ENCODE measurements at regions not wholly inside any gene's neighbourhood (a gene's known extent, or its start where the extent isn't known, plus 50 kb on each side); places are given as distances from the start of the nearest gene placed in this dataset.
"Not testable (repeated sequence)": the region's sequence is repeated elsewhere in the genome, so short reads cannot be mapped to it uniquely, and the experiment has no call there.

DNA sequence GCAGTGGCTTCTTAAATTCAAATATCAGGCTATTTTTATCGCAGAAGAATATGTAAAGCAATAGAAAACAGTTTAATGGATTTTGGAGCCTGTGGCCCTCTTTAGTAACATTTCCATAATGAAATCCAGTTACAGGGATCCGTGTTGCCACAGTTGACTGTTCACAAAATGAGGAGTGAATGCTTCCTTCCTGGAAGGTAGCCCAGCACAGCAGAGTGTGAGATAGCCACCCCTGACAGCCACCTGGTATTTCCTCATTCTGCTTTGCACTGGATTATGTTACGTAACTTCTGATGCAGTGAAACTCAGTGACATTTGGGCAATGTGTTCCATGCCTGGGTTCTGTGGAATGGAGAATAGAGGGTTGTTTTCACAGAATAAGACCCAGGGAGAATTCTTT is 517.2 kb downstream of the RBFOX1 start:
- peak in 7 of 58 donors; percentile 0 to 15 (median 1) for DNase-seq

DNA sequence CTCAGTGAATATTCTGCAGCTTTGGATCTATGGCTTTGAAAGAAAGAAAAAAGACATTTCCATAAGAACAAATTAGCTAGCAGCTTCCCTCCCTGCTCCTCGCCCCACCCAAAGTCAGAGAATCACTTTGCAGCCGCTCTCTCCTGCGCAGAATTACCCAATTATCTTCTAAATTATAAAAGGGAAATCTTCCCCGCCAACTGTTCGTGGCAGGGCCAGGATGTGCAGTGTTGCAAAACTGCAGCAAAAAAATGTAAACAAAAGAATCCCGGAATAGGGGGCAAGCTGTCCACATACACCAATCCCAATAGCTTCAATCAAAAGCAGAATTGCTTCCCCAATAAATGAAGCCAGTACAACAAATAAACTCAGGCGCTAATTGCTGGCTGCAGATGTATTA is 510.6 kb downstream of the RBFOX1 start:
- DNase-seq: no peak

DNA sequence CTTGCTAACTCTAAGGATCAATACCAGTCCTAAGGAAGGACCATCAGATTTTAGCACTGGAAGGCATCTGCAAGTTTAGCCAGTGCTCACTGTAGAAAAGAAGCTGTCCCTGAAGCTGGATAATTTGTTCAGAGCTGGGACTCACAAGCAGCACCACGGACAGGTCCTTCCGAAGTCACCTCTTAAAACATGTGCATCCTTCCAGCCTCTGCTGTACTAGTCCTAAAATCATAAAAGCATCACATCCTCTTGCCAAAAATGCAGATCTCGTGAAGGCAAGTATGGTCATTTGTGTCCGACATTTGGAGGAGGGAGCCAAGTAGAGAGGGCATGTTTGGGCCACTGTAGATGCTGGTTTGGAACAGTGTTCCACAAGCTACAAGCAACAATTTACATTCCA is 506.9 kb downstream of the RBFOX1 start:
- no peak for DNase-seq

DNA sequence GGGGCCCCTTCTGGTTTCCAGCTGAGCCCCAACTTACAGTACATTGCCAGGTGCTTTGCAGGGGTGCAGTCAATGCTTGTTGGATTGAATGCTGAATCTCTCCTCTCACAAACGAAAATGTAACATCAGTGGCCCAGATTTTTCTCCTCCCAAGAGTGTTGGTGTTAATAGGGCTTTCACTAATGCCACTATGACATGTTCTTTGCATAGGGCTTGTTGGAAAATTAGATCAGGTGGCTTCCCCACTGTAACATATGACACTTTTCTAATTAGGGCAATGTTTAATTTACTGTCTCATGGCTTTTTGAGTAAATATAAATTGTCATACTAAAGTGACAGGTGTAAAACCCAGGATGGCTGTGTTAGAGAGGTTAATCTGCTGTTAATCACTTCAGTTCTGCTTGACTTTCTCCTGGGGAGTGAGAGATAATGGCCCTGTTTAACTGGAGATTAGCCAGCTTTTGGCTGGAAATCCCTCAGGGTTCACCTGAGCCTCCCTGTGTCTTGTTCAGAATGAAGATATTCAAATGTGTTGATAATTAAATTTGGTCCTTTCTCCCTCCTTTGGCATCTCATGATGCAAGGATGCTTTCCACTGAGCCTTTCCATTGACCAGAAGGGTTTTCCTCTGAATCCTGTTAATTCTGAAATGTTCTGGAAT is 502.3 kb downstream of the RBFOX1 start:
- DNase-seq: no peak

DNA sequence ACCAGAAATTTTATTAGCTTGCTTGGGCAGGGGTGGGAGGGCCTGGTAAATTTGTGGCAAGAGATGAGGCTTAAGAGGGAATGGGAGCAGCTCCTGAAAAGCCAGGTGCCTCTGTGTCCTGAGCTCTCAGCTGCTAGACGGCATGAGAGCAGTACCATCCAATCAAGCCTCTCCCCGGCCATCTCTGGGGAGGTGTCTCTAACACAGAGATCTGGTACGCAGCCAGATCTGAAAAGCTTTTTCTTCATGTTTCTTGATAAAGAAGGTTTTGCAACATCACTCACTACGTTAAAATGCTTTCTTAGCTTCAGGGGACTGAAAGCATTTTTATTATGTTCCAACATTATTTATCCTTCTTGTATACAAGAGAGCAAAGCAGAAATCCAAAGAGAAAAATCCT is 488.2 kb downstream of the RBFOX1 start:
- no peak for DNase-seq

DNA sequence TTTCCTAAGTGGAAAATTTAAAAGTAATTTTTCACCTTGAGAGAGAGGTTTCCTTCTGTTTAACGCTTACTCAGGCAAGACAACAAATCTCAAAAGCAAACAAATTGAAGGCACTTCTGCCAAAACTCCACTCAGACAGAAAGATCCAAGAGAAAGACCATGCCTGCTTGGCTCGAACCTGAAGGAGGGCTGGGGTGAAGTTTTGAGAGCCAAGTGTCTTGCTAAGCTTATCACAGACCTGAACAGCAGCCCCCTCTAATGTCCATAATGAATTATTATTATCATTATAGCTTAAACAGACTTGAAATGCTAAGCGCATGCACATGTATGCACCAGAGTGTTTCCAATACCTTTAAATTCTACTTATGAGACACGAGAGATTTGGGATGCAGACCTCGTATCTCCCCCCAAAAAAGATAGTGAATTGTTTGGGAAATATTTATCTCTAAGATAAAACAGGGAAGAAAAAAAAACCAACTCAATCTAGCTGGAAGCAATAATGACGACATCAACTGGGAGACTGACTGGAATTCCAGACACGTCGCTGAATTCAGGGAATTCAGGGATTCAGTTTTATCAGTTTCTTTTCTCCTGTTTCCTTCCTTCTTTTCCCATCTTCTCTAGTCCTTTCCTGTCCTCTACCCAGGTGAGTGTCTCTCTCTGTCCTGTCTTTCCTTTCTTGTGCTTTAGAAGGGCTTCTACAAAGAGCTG is 473.2 kb downstream of the RBFOX1 start:
- DNase-seq: no peak

DNA sequence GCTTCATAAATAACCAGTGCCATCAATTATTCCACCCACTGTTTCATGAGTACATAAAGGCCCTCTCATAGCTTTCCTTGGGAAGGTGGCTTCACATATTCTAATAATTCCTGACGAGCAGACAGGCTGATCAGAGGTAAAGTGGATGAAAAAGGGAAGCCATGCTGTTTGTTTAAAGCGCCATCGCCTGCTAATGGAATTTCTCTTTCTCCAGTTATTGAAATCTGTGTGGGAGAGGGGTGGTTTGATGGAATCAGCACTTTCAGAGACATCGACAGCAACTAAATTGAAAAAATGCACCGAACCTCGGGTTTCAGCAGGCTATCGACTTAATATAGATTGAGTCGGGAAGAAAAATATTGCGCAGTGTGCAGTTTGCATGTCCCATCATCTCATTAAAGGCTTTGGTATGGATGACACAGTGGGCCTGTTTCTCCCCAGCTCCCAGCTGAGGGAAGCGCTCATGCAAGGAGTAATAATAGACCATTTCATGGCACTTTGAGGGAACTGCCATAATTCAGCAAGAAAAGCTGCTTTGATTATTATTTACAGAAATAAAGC is 472.1 kb downstream of the RBFOX1 start:
- DNase-seq: no peak

DNA sequence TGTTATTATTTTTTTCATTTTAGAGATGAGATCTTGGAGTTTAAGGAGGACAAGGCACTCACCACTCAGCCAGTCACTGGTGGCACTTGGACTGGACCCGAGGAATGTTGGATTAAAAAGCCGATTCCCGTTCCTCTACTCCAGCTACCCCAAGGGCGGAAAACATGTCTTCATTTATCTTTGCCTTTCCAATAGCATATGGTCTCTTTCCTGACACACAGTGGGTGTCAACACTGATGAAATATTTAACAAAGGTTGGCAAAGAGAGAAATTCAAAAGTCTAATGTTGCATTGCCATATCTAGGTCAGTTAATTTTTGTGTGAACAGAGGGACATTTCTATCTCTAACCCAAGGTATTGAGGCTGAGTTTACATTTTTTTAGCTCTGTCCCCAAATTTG is 459.7 kb downstream of the RBFOX1 start:
- DNase-seq: no peak

DNA sequence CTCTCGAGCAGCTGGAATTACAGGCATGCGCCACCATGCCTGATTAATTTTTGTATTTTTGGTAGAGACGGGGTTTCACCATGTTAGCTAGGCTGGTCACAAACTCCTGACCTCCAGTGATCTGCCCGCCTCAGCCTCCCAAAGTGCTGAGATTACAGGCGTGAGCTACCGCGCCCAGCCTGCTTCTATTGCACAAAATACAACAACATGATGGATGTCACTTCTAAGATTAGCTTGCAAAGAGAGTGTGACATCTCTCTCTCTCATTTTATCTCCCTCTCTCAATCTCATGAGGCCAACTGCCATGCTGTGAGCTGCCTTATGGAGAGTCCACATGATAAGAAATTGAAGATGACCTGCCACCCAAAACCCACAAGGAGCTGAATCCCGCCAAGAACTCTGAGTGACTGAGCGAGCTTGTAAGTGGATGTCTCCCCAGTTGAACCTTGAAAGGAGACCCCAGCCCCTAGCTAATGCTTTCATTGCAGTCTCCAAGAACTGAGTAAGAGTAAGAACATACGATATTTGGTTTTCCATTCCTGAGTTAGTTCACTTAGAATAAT is 458.5 kb downstream of the RBFOX1 start:
- no peak for DNase-seq

DNA sequence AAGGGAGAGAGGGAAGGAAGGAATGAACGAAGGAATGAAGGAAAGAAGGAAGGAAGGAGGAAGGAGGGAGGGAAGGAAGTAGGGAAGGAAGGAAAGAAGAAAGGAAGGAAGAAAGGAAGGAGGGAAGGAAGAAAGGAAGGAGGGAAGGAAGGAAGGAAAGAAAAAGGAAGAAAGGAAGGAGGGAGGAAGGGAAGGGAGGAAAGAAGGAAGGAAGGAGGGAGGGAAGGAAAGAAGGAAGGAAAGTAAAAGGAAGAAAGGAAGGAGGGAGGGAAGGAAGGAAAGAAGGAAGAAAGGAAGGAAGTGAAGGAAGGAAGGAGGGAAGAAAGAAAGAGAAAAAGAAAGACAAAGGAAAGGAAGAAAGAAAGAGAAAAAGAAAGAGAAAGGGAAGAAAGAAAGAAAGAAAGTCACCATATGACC is 442.4 kb downstream of the RBFOX1 start:
- DNase-seq: no peak

DNA sequence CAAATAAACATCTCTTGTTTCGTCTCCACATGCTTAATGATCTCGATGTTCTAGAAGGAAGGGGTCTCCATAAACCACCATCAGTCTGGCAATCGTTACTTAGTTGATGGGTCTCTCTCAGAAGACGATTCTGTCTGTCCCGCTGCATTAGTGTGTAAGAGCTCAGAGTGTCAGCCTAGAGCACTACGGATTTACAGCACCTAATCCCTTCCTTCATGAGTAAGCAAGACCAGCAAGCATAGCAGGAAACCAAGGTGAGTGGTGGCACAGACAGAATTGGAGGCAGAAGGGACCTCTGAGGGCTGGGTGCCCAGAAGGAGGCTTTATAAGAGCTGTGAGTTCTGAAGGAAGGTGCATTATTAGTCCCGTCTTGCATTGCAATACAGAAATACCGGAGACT is 440.1 kb downstream of the RBFOX1 start:
- DNase-seq: no peak

DNA sequence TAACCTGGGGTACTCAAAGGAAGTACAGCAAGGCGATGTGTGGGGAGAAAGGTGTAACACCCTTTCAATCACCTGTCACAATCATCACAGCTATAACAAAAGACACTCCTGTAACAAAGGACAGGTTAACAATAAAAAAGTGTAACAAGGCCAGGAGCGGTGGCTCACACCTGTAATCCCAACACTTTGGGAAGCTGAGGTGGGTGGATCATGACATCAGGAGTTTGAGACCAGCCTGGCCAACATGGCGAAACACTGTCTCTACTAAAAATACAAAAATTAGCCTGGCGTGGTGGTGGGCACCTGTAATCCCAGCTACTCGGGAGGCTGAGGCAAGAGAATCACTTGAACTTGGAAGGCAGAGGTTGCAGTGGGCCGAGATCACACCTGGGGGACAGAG is 436.4 kb downstream of the RBFOX1 start:
- DNase-seq: not testable (repeated sequence)

DNA sequence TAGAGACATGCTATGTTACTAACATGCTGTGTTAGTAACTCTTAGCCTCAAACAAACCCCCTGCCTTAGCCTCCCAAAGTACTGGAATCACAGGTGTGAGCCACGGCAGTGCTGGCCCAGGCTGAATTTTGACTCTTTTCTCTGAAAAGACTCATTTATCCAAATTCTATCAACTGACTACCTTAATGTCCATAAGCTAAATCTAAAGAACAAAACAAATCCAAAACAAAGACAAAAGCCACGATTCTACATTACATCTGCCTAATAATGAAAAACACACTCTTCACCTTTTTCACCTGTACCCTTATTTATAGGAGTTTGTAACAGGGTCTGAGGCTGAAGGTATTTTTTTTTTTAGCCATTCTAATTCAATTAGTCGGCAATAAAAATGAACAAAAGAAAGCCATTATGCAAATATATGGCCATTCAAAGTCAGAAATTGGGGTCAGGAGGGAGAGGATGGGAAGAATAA is 432.5 kb downstream of the RBFOX1 start:
- DNase-seq: no peak

DNA sequence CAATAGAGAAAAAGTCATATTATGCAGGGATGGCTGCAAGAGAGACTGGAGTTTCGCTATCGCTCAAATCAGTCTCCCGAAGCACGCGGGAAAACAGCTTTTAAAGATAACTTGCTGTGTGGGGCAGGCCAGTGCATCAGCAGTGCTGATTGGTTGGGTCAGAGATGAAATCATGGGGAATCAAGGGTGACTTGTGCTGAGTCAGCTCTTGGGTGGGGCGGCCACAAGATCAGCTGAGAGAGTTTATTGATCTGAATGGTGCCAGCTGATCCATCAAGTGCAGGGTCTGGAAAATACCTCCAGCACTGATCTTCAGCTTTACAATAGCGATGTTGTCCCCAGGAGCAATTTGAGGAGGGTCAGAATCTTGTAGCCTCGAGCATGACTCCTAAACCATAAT is 430.5 kb downstream of the RBFOX1 start:
- DNase-seq: no peak

All from anterior cingulate cortex (tissue), 58 donors.